ENCODE measurements at regions not wholly inside any gene's neighbourhood (a gene's known extent, or its start where the extent isn't known, plus 50 kb on each side); places are given as distances from the start of the nearest gene placed in this dataset.

DNA sequence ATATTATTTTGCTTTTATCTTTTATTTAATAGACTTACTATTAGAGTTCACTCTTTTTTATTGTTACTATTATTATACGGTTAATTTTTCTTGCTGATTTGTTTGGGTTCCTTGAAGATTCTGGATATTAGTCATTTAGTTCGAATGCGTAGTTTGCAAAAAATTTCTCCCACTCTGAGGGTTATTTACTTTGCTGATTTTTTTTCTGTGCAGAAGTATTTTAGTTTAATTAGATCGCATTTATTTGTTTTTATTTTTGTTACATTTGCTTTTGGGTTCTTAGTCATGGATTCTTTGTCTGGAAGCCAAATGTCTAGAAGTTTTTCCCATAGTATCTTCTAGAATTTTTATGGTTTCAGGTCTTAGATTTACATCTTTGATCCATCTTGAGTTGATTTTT is 585.2 kb downstream of the CPS1 start:
- H3K4me1 Mint-ChIP-seq (ENCODE audit: low read depth, unreplicated experiment), result no peaks in the 10 kb centered on the region
- TF ChIP-seq, protein P1, sequence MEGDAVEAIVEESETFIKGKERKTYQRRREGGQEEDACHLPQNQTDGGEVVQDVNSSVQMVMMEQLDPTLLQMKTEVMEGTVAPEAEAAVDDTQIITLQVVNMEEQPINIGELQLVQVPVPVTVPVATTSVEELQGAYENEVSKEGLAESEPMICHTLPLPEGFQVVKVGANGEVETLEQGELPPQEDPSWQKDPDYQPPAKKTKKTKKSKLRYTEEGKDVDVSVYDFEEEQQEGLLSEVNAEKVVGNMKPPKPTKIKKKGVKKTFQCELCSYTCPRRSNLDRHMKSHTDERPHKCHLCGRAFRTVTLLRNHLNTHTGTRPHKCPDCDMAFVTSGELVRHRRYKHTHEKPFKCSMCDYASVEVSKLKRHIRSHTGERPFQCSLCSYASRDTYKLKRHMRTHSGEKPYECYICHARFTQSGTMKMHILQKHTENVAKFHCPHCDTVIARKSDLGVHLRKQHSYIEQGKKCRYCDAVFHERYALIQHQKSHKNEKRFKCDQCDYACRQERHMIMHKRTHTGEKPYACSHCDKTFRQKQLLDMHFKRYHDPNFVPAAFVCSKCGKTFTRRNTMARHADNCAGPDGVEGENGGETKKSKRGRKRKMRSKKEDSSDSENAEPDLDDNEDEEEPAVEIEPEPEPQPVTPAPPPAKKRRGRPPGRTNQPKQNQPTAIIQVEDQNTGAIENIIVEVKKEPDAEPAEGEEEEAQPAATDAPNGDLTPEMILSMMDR (IDR thresholded peaks at IDR 0.05; ENCODE audit: partially characterized antibody, unreplicated experiment), result no peak
- DNase-seq, result no peak
- H3K4me3 Mint-ChIP-seq (ENCODE audit: unreplicated experiment), result no peak overlapping the region
- no peaks in the 10 kb centered on the region for H3K9me3 Mint-ChIP-seq (ENCODE audit: unreplicated experiment)
- no peaks in the 10 kb centered on the region for H3K36me3 Mint-ChIP-seq (ENCODE audit: unreplicated experiment)
- H3K27me3 Mint-ChIP-seq (ENCODE audit: unreplicated experiment), result no peaks in the 10 kb centered on the region
- no peak overlapping the region for H3K27ac Mint-ChIP-seq (ENCODE audit: unreplicated experiment)

DNA sequence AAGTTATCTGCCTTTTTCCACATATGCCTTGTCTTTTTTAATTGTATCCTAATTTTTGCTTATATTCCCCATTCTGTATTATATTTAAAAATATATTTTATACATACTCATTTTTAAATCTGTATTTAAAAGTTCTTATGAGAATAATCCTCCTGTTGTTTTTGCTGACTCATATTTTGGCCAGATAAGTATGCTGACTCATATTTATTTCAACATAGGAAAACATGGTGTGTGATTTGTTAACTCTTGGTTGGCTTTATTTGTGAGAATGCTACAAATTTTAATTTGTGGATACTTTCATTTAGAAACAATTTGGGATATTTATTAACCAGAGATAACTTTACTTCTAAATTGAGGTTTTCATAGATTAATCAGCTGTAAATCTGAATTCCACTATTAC is 587.7 kb downstream of the CPS1 start:
- TF ChIP-seq, protein P1 (IDR thresholded peaks at IDR 0.05; ENCODE audit: partially characterized antibody, unreplicated experiment), result no peak
- Mint-ChIP-seq H3K27me3 (ENCODE audit: unreplicated experiment) (no peaks in the 10 kb centered on the region), H3K4me1 (ENCODE audit: low read depth, unreplicated experiment) (no peaks in the 10 kb centered on the region), H3K4me3 (ENCODE audit: unreplicated experiment) (no peak overlapping the region), H3K36me3 (ENCODE audit: unreplicated experiment) (no peaks in the 10 kb centered on the region), H3K27ac (ENCODE audit: unreplicated experiment) (no peak overlapping the region), H3K9me3 (ENCODE audit: unreplicated experiment) (no peaks in the 10 kb centered on the region)
- DNase-seq, result no peak

DNA sequence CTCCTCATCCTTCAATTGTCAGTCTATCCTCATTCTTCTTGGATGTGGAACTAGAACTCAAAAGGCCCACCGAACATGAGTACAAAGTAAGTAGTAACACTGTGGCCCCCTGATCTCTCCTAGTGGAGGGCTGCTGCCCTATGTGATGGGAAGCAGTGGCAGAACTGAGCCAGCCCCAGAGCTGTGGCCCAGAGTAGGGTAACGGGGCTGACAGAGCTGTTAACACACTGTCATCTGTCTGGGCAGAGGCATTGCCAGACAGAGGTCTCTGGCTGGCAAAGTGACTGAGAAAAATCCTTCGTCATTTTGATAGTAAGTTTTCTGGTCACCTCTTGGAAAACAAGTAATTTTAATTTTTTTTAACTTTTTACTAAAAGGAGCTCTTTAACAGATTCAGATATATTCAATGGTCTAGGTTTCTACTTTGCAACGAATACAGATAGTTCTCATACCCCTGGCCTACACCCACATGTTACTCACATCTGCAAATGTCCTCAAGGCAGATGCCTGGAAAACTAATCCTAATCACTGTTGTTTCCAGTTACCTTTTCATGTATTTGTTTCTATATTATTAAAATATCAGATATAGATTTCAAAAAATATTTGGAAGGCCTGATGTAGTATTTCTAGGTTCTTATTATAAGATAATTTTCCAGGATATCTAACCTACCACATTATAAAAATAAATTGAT is 588.7 kb downstream of the CPS1 start:
- Mint-ChIP-seq H3K4me3 (ENCODE audit: unreplicated experiment) (no peak overlapping the region), H3K27ac (ENCODE audit: unreplicated experiment) (no peak overlapping the region), H3K27me3 (ENCODE audit: unreplicated experiment) (no peaks in the 10 kb centered on the region), H3K9me3 (ENCODE audit: unreplicated experiment) (no peaks in the 10 kb centered on the region), H3K4me1 (ENCODE audit: low read depth, unreplicated experiment) (no peaks in the 10 kb centered on the region), H3K36me3 (ENCODE audit: unreplicated experiment) (no peaks in the 10 kb centered on the region)
- TF ChIP-seq, protein P1 (IDR thresholded peaks at IDR 0.05; ENCODE audit: partially characterized antibody, unreplicated experiment), result no peak
- DNase-seq, result no peak

DNA sequence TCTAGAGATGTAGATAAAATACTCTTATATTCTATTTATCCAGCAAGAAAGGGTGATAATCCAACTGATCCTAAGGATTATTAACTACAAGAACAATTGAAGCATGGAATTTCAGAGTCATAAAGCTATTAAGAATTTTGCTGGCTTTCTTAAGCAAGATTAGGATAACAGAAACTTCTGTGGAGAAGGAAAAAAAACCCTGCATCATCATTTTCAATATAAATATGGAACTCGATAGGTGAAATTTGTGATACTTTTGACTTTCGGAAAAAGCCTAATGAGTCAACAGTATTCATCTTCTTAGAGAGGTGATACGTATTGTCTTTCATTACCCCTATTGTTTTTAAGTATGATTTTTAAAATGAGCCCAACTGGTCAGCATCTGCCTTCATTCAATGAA is 593.3 kb downstream of the CPS1 start:
- H3K27me3 Mint-ChIP-seq (ENCODE audit: unreplicated experiment), result no peaks in the 10 kb centered on the region
- H3K9me3 Mint-ChIP-seq (ENCODE audit: unreplicated experiment), result no peaks in the 10 kb centered on the region
- H3K36me3 Mint-ChIP-seq (ENCODE audit: unreplicated experiment), result no peaks in the 10 kb centered on the region
- no peak for DNase-seq
- no peak overlapping the region for H3K4me3 Mint-ChIP-seq (ENCODE audit: unreplicated experiment)
- no peaks in the 10 kb centered on the region for H3K4me1 Mint-ChIP-seq (ENCODE audit: low read depth, unreplicated experiment)
- H3K27ac Mint-ChIP-seq (ENCODE audit: unreplicated experiment), result no peak overlapping the region
- TF ChIP-seq, protein P1 (IDR thresholded peaks at IDR 0.05; ENCODE audit: partially characterized antibody, unreplicated experiment), result no peak

DNA sequence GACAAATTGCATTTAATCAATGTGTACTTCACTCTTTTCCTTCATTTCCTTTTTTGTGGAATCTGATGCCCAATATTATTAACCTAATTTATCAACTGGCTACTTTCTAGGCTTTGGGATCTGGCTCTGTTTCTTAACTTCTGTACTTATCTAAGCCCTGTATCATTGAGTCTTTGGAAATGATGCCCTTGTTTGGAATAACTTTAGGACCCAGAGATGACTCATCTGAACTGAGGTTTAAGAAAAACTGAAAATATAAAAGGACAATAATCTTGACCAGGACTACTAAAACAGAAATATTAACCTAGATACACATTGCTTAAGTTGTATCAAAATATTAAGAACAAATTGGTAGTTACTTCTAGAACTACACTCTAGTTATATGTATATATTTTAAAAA is 600.8 kb downstream of the CPS1 start:
- TF ChIP-seq, protein P1 (IDR thresholded peaks at IDR 0.05; ENCODE audit: partially characterized antibody, unreplicated experiment), result no peak
- H3K36me3 Mint-ChIP-seq (ENCODE audit: unreplicated experiment), result no peaks in the 10 kb centered on the region
- H3K9me3 Mint-ChIP-seq (ENCODE audit: unreplicated experiment), result no peaks in the 10 kb centered on the region
- H3K27ac Mint-ChIP-seq (ENCODE audit: unreplicated experiment), result no peak overlapping the region
- H3K4me1 Mint-ChIP-seq (ENCODE audit: low read depth, unreplicated experiment), result no peaks in the 10 kb centered on the region
- H3K27me3 Mint-ChIP-seq (ENCODE audit: unreplicated experiment), result no peaks in the 10 kb centered on the region
- H3K4me3 Mint-ChIP-seq (ENCODE audit: unreplicated experiment), result no peak overlapping the region
- DNase-seq, result no peak

Data from glutamatergic neuron (in vitro differentiated cells).